Brain microvascular endothelial cell (primary cell): ENCODE measurements at regions not wholly inside any gene's neighbourhood (a gene's known extent, or its start where the extent isn't known, plus 50 kb on each side); places are given as distances from the start of the nearest gene placed in this dataset.

Experiments used
- DNase-seq: peaks from one replicate; pipeline ENCODE4 v3.0.0-alpha.2; 2020
- H3K27ac ChIP-seq: fragments of 250-450 bp; sonication (Bioruptor Pico); 2 replicates; pipeline ENCODE4 v1.5.1; 2020; ENCODE audit warnings: mild to moderate bottlenecking, moderate library complexity
- H3K27me3 ChIP-seq: fragments of 250-450 bp; sonication (Bioruptor Pico); replicated peaks from 2 replicates; pipeline ENCODE4 v1.5.1; 2020; ENCODE audit warnings: mild to moderate bottlenecking
- H3K36me3 ChIP-seq: fragments of 250-450 bp; sonication (Bioruptor Pico); replicated peaks from 2 replicates; pipeline ENCODE4 v1.5.1; 2020; ENCODE audit warnings: mild to moderate bottlenecking
- H3K4me3 ChIP-seq: 2 replicates; pipeline ENCODE4 v1.5.1; 2011; ENCODE audit warnings: low read depth, mild to moderate bottlenecking, control low read depth, low read length, moderate library complexity
- CTCF ChIP-seq: IDR thresholded peaks from 2 replicates; pipeline ENCODE4 v1.5.1; 2011; ENCODE audit warnings: low read depth, mild to moderate bottlenecking, moderate library complexity, low read length, control low read depth, inconsistent platforms; ENCODE audit errors: missing control alignments
- in situ Hi-C: cut with HindIII; loops from 2 replicates; pipeline ENCODE4 v1.10.0; 2017; ENCODE audit warnings: low sequenced_read_pairs, low pct_ligation_motif_present

GRCh38 chr2:165009466-165009865, 54.1 kb upstream of the SLC38A11 start:
- no peak for TF ChIP-seq CTCF
- no peaks in the 10 kb centered on the region for H3K36me3 ChIP-seq
- in situ Hi-C loops: no loop called here
- H3K27ac ChIP-seq: no peak overlapping the region
- DNase-seq: no peak
- H3K27me3 ChIP-seq: no peaks in the 10 kb centered on the region
- no peak overlapping the region for H3K4me3 ChIP-seq

- Histone ChIP-seq H3K4me3 (no peak overlapping the region), H3K27me3 (no peaks in the 10 kb centered on the region), H3K27ac (no peak overlapping the region), H3K36me3 (no peaks in the 10 kb centered on the region)
- DNase-seq: no peak
- TF ChIP-seq CTCF: no peak
- in situ Hi-C loops: no loop called here
These were observed 53.5 kb upstream of the SLC38A11 start for GRCh38 chr2:165008730-165009315.

- no peak overlapping the region for H3K4me3 ChIP-seq
- no peak for DNase-seq
- in situ Hi-C loops: no loop called here
- H3K27ac ChIP-seq: no peak overlapping the region
- no peaks in the 10 kb centered on the region for H3K36me3 ChIP-seq
- no peaks in the 10 kb centered on the region for H3K27me3 ChIP-seq
- TF ChIP-seq CTCF: no peak
These were observed 51.9 kb upstream of the SLC38A11 start for GRCh38 chr2:165007161-165007744.
